Skeletal muscle tissue (tissue), 3 donors: ENCODE measurements at regions not wholly inside any gene's neighbourhood (a gene's known extent, or its start where the extent isn't known, plus 50 kb on each side); places are given as distances from the start of the nearest gene placed in this dataset.

ENCODE experiments used
- H3K27ac ChIP-seq: one replicate; pipeline ENCODE4 v1.7.0; 2013; ENCODE audit warnings: mild to moderate bottlenecking, low read depth, low read length, inconsistent platforms
- H3K27me3 ChIP-seq, 3 donors: one replicate each; pipeline ENCODE4 v1.7.0; 2013; ENCODE audit warnings: low read length in 3 of 3; ENCODE audit not compliant: control insufficient read depth in 3 of 3, insufficient read depth in 3 of 3
- H3K36me3 ChIP-seq, 3 donors: one replicate each; pipeline ENCODE4 v1.7.0; 2013; ENCODE audit warnings: low read length in 3 of 3; ENCODE audit not compliant: control insufficient read depth in 3 of 3, insufficient read depth in 3 of 3
- H3K4me1 ChIP-seq, 3 donors: one replicate each; pipeline ENCODE4 v1.7.0; 2013; ENCODE audit warnings: low read length in 3 of 3, mild to moderate bottlenecking in 3 of 3; ENCODE audit not compliant: control insufficient read depth in 3 of 3, insufficient read depth in 3 of 3
- H3K4me3 ChIP-seq, 3 donors: one replicate each; pipeline ENCODE4 v1.7.0; 2013; ENCODE audit warnings: low read length in 3 of 3
- H3K9ac ChIP-seq, 3 donors: one replicate each; pipeline ENCODE4 v1.7.0; 2013; ENCODE audit warnings: low read length in 3 of 3, mild to moderate bottlenecking in 3 of 3, moderate library complexity in 2 of 3, low read depth in 1 of 3
- H3K9me3 ChIP-seq, 3 donors: one replicate each; pipeline ENCODE4 v1.7.0; 2013; ENCODE audit warnings: low read length in 3 of 3; ENCODE audit not compliant: control insufficient read depth in 3 of 3
- donor health status: Osteomylitis.

DNA sequence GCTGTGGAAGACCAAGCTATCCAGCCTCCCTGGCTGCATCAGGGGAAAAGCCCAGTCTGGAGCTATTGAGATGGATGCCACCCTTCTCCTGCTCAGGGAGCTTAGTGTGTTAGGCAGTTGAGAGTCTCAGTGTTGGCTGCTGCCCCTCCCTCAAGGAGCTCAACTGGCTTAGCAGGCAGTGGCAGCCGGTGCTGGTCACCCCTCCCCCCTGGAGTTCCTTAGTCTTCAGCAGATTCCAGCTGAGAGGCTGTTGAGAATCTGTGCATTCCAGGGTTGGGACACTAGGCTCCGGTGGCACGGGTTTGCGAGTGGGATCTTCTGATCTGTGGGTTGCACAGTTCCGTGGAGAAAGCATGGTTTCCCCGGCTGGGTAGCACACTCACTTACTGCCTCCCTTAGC is 883.8 kb downstream of the NSUN3 start:
- no peak overlapping the region for H3K4me3 ChIP-seq
- H3K27ac ChIP-seq, result no peak overlapping the region
- H3K9me3 ChIP-seq, result no peaks in the 10 kb centered on the region
- no peaks in the 10 kb centered on the region for H3K36me3 ChIP-seq
- H3K4me1 ChIP-seq, result no peaks in the 10 kb centered on the region
- H3K9ac ChIP-seq, result no peak overlapping the region
- H3K27me3 ChIP-seq, result no peaks in the 10 kb centered on the region

DNA sequence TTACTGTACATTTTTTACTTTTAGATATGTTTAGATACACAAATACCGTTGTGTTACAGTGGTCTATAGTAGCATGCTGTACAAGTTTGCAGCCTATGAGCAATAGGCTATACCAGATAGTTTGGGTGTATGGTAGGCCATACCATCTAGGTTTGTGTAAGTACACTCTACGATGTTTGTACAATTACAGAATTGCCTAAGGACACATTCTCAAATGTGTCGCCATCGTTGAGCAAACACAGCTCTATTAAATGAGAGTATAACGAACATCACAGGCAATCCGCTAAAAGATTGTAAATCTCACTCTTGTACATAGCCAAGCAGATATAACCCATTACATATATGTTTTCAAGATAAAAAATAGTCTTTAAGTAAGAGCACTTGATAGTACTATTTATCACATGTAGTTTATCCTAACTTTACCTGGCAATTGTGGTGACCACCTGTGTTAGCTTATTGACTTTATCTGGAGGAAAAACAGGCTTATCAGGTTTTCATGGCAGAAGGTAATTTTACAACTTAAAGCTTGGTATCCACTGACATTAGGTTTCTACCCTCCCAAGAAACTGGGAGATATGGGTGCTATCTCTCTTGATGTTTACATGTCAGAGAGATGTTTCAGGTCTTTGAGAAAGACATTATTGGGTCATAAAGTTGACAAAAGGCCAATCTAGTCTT is 898.7 kb downstream of the NSUN3 start:
- H3K9ac ChIP-seq, result no peak overlapping the region
- no peaks in the 10 kb centered on the region for H3K4me1 ChIP-seq
- no peak overlapping the region for H3K27ac ChIP-seq
- no peaks in the 10 kb centered on the region for H3K27me3 ChIP-seq
- no peak overlapping the region for H3K4me3 ChIP-seq
- H3K9me3 ChIP-seq, result no peaks in the 10 kb centered on the region
- H3K36me3 ChIP-seq, result no peaks in the 10 kb centered on the region

DNA sequence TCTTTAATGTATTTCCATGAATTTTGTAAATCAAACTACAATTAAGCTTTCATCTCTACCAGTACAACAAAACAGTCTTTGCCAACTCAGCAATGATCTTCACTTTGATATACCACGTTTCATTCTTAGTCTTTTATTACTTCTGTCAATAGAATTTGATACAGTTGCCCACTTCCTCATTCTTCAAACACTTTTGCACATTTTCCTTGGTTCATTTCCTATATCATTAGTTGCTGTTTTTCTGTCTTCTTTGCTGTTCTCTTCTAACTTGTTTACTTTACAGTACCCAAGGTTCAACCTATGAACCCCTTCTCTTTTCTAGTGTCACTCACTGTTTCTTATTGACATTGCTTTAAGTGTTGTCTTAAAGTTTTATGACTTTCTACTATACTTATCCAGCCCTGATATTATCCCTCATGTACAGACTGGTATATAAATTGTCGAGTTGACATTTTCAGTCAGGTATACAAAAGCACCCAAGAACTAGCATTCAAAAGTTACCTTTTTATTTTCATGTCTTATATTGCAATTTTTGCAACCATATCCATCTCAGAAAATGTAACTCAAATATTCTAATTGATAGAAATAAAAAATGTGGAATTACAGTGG is 903.1 kb downstream of the NSUN3 start:
- Histone ChIP-seq H3K27ac (no peak overlapping the region), H3K9ac (no peak overlapping the region), H3K27me3 (no peaks in the 10 kb centered on the region), H3K36me3 (no peaks in the 10 kb centered on the region), H3K9me3 (no peaks in the 10 kb centered on the region), H3K4me1 (no peaks in the 10 kb centered on the region), H3K4me3 (no peak overlapping the region)

DNA sequence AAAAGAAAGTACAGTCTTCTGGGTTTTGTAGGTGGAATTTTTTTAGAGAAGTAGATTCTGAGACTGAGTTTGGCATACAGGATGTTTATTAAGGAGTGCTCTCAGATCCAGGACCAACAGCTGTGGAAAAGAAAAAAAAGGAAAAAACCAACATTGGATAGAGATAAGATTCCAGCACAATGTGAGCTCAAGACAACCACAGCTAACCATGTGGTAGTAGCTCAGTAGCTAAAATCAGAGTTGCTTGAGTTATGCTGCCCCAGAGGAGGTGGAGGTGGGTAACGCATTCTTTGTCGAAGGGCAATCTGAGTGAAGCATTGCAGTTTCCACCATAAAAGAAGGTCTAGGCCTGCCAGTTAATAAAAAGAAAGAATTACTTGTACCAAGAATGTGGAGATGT is 904.3 kb downstream of the NSUN3 start:
- H3K4me3 ChIP-seq, result no peak overlapping the region
- no peaks in the 10 kb centered on the region for H3K27me3 ChIP-seq
- no peak overlapping the region for H3K27ac ChIP-seq
- no peaks in the 10 kb centered on the region for H3K36me3 ChIP-seq
- no peaks in the 10 kb centered on the region for H3K4me1 ChIP-seq
- no peaks in the 10 kb centered on the region for H3K9me3 ChIP-seq
- no peak overlapping the region for H3K9ac ChIP-seq

DNA sequence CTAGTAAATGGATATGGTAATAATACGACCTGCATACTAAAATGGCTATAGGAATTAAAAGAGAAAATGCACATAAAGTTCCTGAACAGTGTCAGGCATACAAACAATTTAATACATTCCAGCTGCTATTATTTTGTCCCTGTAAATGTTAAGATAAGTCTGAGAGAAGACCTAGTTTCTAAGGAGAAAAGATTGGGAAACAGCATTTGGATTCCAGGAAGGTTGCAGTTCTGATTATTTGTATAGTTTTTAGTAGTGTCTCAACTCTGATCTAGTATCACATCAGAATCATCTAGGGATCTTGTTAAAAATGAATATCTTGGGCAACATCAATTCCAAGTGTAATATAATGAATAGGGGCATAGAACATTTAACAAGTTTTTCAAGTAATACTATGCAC is 905.7 kb downstream of the NSUN3 start:
- Histone ChIP-seq H3K27ac (no peak overlapping the region), H3K36me3 (no peaks in the 10 kb centered on the region), H3K9me3 (no peaks in the 10 kb centered on the region)

DNA sequence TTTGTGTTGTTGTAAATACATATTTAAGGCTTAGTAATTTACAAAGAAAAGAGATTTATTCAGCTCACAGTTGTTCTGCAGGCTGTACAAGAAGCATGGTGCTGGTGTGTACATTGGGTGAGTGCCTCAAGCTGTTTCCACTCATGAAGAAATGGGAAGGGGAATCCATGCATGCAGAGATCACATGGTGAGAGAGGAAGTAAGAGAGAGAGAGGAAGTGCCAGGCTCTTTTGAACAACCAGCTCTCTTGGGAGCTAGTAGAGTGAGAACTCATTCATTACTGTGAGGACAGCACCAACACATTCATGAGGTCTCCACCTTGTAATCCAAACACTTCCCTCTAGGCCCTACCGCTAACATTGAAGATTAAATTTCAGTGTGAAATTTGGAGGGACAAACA is 909.2 kb downstream of the NSUN3 start:
- H3K36me3 ChIP-seq, result no peaks in the 10 kb centered on the region
- H3K4me3 ChIP-seq, result no peak overlapping the region
- no peak overlapping the region for H3K27ac ChIP-seq
- H3K27me3 ChIP-seq, result no peaks in the 10 kb centered on the region
- no peaks in the 10 kb centered on the region for H3K4me1 ChIP-seq
- H3K9me3 ChIP-seq, result no peaks in the 10 kb centered on the region
- H3K9ac ChIP-seq, result no peak overlapping the region

More for the DNA sequence above, 905.7 kb downstream of the NSUN3 start:
- Histone ChIP-seq H3K27me3 (no peaks in the 10 kb centered on the region), H3K4me3 (no peak overlapping the region), H3K9ac (no peak overlapping the region), H3K4me1 (no peaks in the 10 kb centered on the region)

DNA sequence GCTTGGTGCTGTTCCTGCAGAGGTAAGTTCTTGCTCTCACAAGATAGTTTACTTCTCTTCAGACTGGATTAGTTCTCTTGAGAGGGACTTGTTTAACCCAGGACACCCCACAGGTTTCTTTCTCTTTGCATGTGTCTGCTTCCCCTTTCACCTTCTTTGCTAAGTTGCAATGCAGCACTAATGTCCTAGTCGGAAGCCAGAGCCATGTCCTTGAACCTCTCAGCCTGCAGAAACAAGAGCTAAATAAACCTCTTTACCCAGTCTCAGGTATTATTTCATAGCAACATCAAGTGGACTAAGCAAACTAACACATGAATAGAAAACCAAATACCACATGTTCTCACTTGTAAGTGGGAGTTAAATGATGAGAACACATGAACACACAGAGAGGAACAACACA is 915.2 kb downstream of the NSUN3 start:
- Histone ChIP-seq H3K4me3 (no peak overlapping the region), H3K9ac (no peak overlapping the region), H3K27me3 (no peaks in the 10 kb centered on the region), H3K27ac (no peak overlapping the region), H3K36me3 (no peaks in the 10 kb centered on the region), H3K9me3 (no peaks in the 10 kb centered on the region), H3K4me1 (no peaks in the 10 kb centered on the region)

DNA sequence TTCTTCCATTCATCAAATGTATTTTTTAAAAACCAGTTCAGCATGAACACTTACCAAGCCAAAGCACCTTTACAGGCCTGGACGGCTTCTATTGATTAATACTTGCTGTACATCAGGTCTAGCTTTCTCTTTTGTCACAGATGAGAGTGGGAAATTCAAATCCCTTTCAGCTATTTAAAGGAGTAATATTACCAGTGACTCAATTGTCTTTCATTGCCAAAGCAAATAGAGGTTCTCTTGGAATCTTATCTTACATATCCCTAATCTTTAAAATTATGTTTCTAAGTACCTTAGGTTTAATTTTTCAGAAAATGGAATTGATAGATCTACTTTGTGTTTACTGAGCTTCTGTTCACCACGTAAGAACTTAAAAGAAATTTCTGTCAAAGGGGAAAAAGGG is 922.9 kb downstream of the NSUN3 start:
- Histone ChIP-seq H3K27ac (no peak overlapping the region), H3K4me3 (no peak overlapping the region), H3K9me3 (no peaks in the 10 kb centered on the region), H3K36me3 (no peaks in the 10 kb centered on the region), H3K9ac (no peak overlapping the region), H3K4me1 (no peaks in the 10 kb centered on the region), H3K27me3 (no peaks in the 10 kb centered on the region)

DNA sequence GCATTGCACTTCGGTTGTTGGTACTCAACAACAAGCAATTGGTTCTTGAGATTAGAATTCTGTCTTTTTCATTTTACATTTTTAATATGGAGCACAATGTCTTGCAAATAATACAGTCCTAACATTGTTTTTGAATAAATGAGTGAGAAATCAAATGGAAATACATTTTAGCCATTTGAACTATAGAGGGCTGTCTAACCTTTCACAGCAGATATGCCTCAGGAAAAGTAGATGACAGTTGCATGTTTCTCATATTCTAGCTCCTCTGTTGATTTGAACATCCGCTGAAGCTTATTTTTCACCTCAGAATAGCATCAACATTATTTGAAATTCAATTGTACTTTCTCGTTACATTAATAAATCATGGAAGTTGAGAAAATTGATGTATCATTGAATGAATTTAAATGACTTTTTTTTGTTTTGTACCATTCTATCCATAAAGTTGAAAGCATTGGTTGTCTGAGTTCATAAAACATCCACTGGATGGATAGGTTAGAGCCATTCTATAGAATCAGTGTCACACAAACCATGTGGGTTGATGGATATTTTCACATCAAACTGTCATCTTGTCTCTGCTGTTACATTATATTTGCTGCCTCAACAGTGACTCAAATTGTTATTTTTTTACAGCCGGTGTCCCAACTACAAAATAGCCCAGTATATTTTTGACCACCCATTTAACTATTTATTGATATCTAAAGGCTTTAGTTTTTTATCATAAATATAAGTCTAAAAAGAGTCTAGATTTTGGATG is 928.3 kb downstream of the NSUN3 start:
- H3K27ac ChIP-seq, result no peak overlapping the region
- H3K36me3 ChIP-seq, result no peaks in the 10 kb centered on the region
- H3K4me3 ChIP-seq, result no peak overlapping the region
- no peaks in the 10 kb centered on the region for H3K4me1 ChIP-seq
- H3K9me3 ChIP-seq, result no peaks in the 10 kb centered on the region
- H3K27me3 ChIP-seq, result no peaks in the 10 kb centered on the region
- H3K9ac ChIP-seq, result no peak overlapping the region

DNA sequence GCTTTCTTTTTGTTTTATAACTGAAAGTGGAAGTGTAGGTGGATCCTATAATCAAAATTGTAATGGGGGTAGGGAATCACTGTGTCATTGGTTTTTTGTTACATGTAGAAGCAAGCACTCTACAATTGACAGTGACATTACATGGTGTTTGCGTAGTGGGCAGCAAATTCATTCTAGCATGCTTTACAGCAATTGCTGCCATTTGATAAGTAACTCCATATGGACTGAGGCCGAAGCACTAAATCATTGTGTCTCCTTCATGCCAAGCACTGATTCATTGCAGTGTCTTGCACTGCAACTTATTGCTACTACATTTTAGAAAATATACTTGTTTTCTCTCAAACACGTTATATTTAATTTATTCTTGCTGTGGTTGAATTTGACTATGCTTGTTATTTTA is 933.9 kb downstream of the NSUN3 start:
- H3K4me3 ChIP-seq, result no peak overlapping the region
- H3K9ac ChIP-seq, result no peak overlapping the region
- H3K36me3 ChIP-seq, result no peaks in the 10 kb centered on the region
- H3K27me3 ChIP-seq, result no peaks in the 10 kb centered on the region
- H3K9me3 ChIP-seq, result no peaks in the 10 kb centered on the region
- H3K4me1 ChIP-seq, result no peaks in the 10 kb centered on the region
- H3K27ac ChIP-seq, result no peak overlapping the region
